BLaER1 treated with 17β-estradiol and CSF1 and Interleukin-3, amounts not matched to agents 10 nM and 100 nM (cell line): ENCODE measurements at regions not wholly inside any gene's neighbourhood (a gene's known extent, or its start where the extent isn't known, plus 50 kb on each side); places are given as distances from the start of the nearest gene placed in this dataset.

Experiments
- H3K27ac ChIP-seq, 11 experiments: shearing (Covaris generic); formaldehyde crosslinking; 2 replicates each; pipeline ENCODE4 v1.8.1; 2022
- H3K27me3 ChIP-seq, 11 experiments: shearing (Covaris generic); formaldehyde crosslinking; 2 replicates each; pipeline ENCODE4 v1.8.1; 2022
- H3K36me3 ChIP-seq, 11 experiments: shearing (Covaris generic); formaldehyde crosslinking; 2 replicates each; pipeline ENCODE4 v1.8.1; 2022
- H3K4me1 ChIP-seq, 10 experiments: shearing (Covaris generic); formaldehyde crosslinking; 2 replicates each; pipeline ENCODE4 v1.8.1; 2022
- H3K4me2 ChIP-seq, 11 experiments: shearing (Covaris generic); formaldehyde crosslinking; 2 replicates each; pipeline ENCODE4 v1.8.1; 2022
- H3K4me3 ChIP-seq, 10 experiments: shearing (Covaris generic); formaldehyde crosslinking; 2 replicates each; pipeline ENCODE4 v1.8.1; 2022
- H3K9ac ChIP-seq, 11 experiments: shearing (Covaris generic); formaldehyde crosslinking; 2 replicates each; pipeline ENCODE4 v1.8.1; 2022
- H3K9me3 ChIP-seq, 11 experiments: shearing (Covaris generic); formaldehyde crosslinking; replicated peaks in 1 of 11; 2 replicates each; pipeline ENCODE4 v1.8.1; 2022
- H4K20me1 ChIP-seq, 11 experiments: shearing (Covaris generic); formaldehyde crosslinking; 2 replicates each; pipeline ENCODE4 v1.8.1; 2022
- Cebpa-rat ChIP-seq, 11 experiments: shearing (Covaris generic); IDR thresholded peaks; 2 replicates each; pipeline ENCODE4 v1.8.1; 2022

DNA sequence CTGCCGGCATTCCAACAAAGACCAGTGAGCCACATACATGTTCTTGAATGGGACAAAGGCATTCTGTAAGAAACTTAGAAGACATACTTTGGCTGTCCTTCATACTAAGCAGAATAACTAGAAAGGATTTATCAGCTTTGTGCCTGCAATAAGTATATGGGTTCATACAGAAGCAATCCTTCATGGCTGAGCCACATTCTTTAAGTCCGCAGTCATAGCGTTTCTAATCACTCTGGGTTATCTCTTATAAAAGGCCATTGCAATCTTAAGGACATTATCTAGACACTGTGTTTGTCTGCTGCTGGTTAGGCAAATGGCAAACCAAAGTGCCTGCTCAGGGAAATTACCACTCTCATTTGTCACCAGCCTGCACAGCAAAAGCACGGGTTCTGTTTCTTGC lies 488.4 kb downstream of the ACTR3B start:
- Histone ChIP-seq H3K9ac (no peak overlapping the region), H4K20me1 (no peaks in the 10 kb centered on the region), H3K4me1 (no peaks in the 10 kb centered on the region), H3K27ac (no peak overlapping the region), H3K36me3 (no peaks in the 10 kb centered on the region), H3K4me2 (no peak overlapping the region), H3K27me3 (no peaks in the 10 kb centered on the region), H3K9me3 (peaks cover 0 to 5% (median 0%) of the 10 kb centered on the region in 11 experiments; a peak in 1 of 22 replicates), H3K4me3 (no peak overlapping the region)
- TF ChIP-seq Cebpa-rat (IDR thresholded peaks at IDR 0.05), result no peak

DNA sequence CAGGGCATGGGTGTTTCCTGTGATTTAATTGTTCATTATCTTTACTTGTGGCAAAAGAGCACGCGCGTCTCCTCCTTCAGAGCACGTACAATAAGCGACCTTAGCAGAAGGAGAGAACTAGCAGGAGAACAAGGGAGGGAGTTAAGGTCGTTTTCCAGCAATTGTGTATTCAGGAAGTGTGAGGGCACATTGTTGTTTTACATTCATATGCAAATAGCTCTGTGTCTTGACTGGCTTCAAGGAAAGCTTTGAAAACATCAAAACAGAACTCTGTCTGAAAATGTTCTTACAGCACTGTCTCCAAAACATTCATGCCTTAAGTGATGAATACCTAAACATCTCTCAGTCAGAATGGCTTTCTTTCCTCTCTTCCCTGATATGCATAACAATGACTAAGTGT lies 499.1 kb downstream of the ACTR3B start:
- H3K27ac ChIP-seq, result no peak overlapping the region
- no peaks in the 10 kb centered on the region for H3K27me3 ChIP-seq
- H3K4me3 ChIP-seq, result no peak overlapping the region
- no peak for TF ChIP-seq Cebpa-rat (IDR thresholded peaks at IDR 0.05)
- no peak overlapping the region for H3K4me2 ChIP-seq
- peaks cover 0 to 3% (median 0%) of the 10 kb centered on the region in 11 experiments; a peak in 2 of 22 replicates for H3K9me3 ChIP-seq
- H4K20me1 ChIP-seq, result no peaks in the 10 kb centered on the region
- no peaks in the 10 kb centered on the region for H3K36me3 ChIP-seq
- no peaks in the 10 kb centered on the region for H3K4me1 ChIP-seq
- H3K9ac ChIP-seq, result no peak overlapping the region

DNA sequence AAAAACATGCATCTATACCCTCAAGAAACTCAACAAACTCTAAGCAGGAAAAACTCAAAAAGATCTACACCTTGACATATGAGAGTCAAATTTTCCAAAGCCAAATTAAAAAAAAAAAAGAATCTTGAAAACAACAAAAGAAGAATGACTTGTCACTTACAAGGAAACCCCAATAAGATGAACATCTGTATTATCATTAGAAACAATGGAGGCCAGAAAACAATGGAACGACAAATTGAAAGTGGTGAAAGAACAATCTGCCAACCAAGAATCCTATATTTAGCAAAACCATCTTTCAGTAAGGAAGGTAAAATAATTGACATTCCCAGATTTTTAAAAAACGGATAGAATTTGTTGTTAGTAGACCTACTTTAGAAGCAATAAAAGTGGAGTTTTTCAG lies 516.8 kb downstream of the ACTR3B start:
- Histone ChIP-seq H3K36me3 (no peaks in the 10 kb centered on the region), H3K4me1 (no peaks in the 10 kb centered on the region), H3K9me3 (peaks cover 0 to 13% (median 9%) of the 10 kb centered on the region in 11 experiments; a peak in 7 of 22 replicates), H3K27ac (no peak overlapping the region), H4K20me1 (no peaks in the 10 kb centered on the region), H3K4me3 (no peak overlapping the region), H3K9ac (no peak overlapping the region), H3K4me2 (no peak overlapping the region), H3K27me3 (no peaks in the 10 kb centered on the region)
- TF ChIP-seq Cebpa-rat (IDR thresholded peaks at IDR 0.05), result no peak

DNA sequence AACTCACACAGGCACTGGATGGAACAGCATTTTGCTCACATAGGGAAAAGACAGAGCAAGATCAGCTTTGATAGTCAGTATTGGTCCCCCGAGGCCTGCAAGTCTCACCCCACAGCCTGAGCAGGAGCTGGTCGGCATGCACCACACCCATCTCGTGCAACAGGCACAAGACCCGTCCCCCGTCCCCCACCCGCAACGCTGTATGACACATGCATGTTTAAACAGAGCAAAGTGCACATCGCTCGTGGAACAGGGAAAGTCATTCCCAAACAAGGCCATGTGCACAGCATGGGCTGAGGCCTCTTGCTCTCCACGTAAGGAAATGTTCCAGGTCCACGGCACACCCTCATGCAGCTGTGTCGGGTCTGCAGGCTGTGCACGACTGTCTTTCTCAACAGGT lies 527.2 kb downstream of the ACTR3B start:
- TF ChIP-seq Cebpa-rat (IDR thresholded peaks at IDR 0.05), result no peak
- Histone ChIP-seq H3K27me3 (no peaks in the 10 kb centered on the region), H3K9ac (no peak overlapping the region), H3K4me2 (no peak overlapping the region), H3K36me3 (no peaks in the 10 kb centered on the region), H3K4me1 (peaks cover 0 to 13% (median 0%) of the 10 kb centered on the region in 10 experiments; a peak in 4 of 20 replicates), H3K4me3 (no peak overlapping the region), H3K9me3 (0 out of 22 replicates have a peak, but pooled peaks cover 0 to 8% (median 0%) of the 10 kb centered on the region in 11 experiments), H3K27ac (no peak overlapping the region), H4K20me1 (no peaks in the 10 kb centered on the region; a peak in 1 of 22 replicates)

DNA sequence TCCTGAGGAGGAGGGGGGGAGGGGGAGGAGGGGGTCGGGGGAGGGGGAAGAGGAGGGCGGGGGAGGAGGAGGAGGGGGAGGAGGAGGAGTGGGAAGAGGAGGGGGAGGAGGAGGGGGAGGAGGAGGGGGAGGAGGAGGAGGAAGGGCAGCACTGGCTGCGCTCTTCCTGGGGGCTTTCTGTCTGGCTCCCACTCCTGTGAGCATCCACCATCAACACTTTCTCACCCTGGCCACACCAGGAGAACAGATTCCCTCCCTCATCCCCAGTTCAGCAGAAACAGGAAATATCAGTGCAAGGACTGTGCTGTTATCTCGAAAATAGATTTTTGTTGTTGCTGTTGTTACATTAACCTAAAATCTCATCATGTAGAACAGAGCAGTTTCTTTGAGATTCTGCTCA lies 530.5 kb downstream of the ACTR3B start:
- no peak for TF ChIP-seq Cebpa-rat (IDR thresholded peaks at IDR 0.05)
- H3K4me2 ChIP-seq, result no peak overlapping the region
- no peaks in the 10 kb centered on the region for H3K9me3 ChIP-seq
- no peak overlapping the region for H3K9ac ChIP-seq
- no peak overlapping the region for H3K27ac ChIP-seq
- H3K4me1 ChIP-seq, result peaks cover 0 to 13% (median 0%) of the 10 kb centered on the region in 10 experiments; a peak in 4 of 20 replicates
- no peak overlapping the region for H3K4me3 ChIP-seq
- H4K20me1 ChIP-seq, result no peaks in the 10 kb centered on the region; a peak in 1 of 22 replicates
- no peaks in the 10 kb centered on the region for H3K36me3 ChIP-seq
- H3K27me3 ChIP-seq, result no peaks in the 10 kb centered on the region

DNA sequence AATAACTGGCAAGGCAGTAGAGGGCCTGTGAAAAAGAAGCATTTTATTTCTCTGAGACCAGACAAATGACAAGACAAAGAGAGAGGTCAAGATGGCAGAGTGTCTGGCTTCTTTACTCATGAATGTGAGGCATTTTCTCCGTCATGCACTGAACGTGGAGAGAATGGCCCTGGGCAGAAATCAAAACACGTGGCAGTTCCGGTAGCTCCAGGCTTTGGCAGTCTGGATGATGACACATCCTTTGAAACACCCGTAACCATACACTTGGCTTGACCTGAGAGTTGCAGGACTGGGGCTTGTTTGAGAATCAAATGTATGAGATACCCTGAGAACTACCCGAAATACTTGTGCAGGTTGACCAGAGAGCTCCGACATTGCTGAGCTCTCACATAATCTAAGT lies 537.6 kb downstream of the ACTR3B start:
- no peaks in the 10 kb centered on the region; a peak in 1 of 22 replicates for H3K9me3 ChIP-seq
- H3K4me2 ChIP-seq, result no peak overlapping the region
- H3K36me3 ChIP-seq, result no peaks in the 10 kb centered on the region
- H3K27me3 ChIP-seq, result no peaks in the 10 kb centered on the region
- no peaks in the 10 kb centered on the region for H3K4me1 ChIP-seq
- no peak overlapping the region for H3K4me3 ChIP-seq
- no peak overlapping the region for H3K27ac ChIP-seq
- H3K9ac ChIP-seq, result no peak overlapping the region
- TF ChIP-seq Cebpa-rat (IDR thresholded peaks at IDR 0.05), result no peak
- H4K20me1 ChIP-seq, result no peaks in the 10 kb centered on the region

DNA sequence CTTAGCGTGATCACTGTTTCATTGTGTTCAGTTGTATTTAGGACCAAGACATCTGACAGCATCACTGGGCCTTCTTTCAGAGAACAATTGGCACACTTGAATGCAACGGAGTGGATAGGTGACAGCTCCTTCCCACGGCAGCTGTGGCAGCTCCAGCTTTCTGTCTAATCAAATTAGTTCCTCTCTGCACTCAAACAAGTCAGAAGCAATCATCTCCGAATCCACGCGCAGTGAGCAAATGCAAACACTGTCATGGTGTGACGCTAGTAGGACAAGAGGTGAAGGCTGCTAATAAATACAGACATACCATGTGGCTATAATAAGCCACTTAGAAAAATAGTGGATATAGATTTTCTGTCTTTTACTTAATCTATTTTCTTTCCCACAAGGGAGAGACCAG lies 542.4 kb downstream of the ACTR3B start:
- Histone ChIP-seq H3K4me3 (no peak overlapping the region), H3K9ac (no peak overlapping the region), H3K27me3 (no peaks in the 10 kb centered on the region), H3K36me3 (no peaks in the 10 kb centered on the region), H3K27ac (no peak overlapping the region), H3K4me1 (no peaks in the 10 kb centered on the region), H3K4me2 (no peak overlapping the region), H3K9me3 (peaks cover 0 to 15% (median 5%) of the 10 kb centered on the region in 11 experiments; a peak in 10 of 22 replicates), H4K20me1 (no peaks in the 10 kb centered on the region)
- no peak for TF ChIP-seq Cebpa-rat (IDR thresholded peaks at IDR 0.05)

DNA sequence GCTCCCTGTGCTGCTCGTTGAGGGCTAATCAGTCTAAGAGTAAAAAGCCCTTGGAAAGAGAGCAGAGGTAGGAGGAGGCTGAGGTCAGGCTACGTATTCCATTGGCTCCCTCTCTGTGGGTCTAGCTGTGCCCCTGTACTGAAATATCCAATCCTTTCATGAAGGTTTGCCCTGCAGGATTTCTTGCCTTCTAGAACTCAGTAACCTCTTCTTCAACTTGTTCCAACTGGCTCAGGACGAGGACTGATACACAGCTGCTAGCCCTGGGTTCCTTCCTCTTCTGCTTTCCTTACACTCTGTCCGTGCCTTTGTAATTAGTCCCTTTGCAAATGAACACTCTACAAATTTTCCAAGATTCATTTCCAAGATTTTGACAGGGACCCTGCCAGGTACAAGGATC lies 560.5 kb downstream of the ACTR3B start:
- H3K27me3 ChIP-seq, result no peaks in the 10 kb centered on the region
- H4K20me1 ChIP-seq, result no peaks in the 10 kb centered on the region
- no peak overlapping the region for H3K9ac ChIP-seq
- H3K4me2 ChIP-seq, result no peak overlapping the region
- H3K36me3 ChIP-seq, result no peaks in the 10 kb centered on the region
- TF ChIP-seq Cebpa-rat (IDR thresholded peaks at IDR 0.05), result no peak
- H3K9me3 ChIP-seq, result peaks cover 0 to 20% (median 6%) of the 10 kb centered on the region in 11 experiments; a peak in 14 of 22 replicates
- no peak overlapping the region for H3K27ac ChIP-seq
- no peak overlapping the region for H3K4me3 ChIP-seq
- H3K4me1 ChIP-seq, result no peaks in the 10 kb centered on the region

DNA sequence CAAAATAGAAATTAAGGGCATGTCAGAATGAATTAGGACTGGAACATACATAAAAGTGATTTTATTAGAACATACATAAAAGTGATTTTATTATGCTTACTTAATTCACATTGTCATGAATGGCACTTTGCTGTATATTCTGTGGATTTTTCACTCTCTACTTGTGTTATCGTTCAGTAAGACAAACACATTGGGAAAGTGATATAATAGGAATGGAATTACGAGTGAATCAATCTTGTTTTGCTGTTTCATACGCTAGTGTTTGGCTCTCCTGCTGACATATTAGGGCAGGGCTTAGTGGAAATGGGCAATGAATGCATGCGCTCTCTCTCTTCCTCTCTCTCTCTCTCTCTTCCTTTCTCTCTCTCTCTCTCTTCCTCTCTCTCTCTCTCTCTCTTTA lies 561.1 kb downstream of the ACTR3B start:
- no peak overlapping the region for H3K4me2 ChIP-seq
- H4K20me1 ChIP-seq, result no peaks in the 10 kb centered on the region
- no peak overlapping the region for H3K9ac ChIP-seq
- H3K36me3 ChIP-seq, result no peaks in the 10 kb centered on the region
- no peaks in the 10 kb centered on the region for H3K27me3 ChIP-seq
- no peak overlapping the region for H3K27ac ChIP-seq
- TF ChIP-seq Cebpa-rat (IDR thresholded peaks at IDR 0.05), result no peak
- no peaks in the 10 kb centered on the region for H3K4me1 ChIP-seq
- no peak overlapping the region for H3K4me3 ChIP-seq
- H3K9me3 ChIP-seq, result peaks cover 0 to 14% (median 0%) of the 10 kb centered on the region in 11 experiments; a peak in 6 of 22 replicates

DNA sequence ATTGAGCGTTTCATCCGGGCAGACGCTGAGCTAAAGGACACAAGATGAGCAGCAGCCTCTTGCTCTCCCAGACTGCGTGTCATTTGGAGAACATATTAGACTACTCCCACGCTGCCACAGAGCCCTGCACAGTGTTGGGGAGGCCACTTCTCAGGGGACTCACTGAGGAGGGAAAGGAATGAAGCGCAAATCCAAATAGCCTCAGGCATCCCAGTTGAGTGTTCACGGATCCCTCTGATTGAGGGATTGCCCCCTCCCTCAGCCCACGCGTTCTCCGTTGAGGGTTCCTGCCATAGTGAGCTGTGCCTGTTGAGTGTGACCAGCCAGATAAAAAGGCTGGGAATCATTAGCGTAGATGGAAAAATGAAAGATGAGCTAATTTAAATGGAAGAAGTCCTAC lies 563.4 kb downstream of the ACTR3B start:
- H3K4me1 ChIP-seq, result no peaks in the 10 kb centered on the region
- H4K20me1 ChIP-seq, result no peaks in the 10 kb centered on the region
- no peak for TF ChIP-seq Cebpa-rat (IDR thresholded peaks at IDR 0.05)
- H3K27me3 ChIP-seq, result no peaks in the 10 kb centered on the region
- no peaks in the 10 kb centered on the region for H3K36me3 ChIP-seq
- no peak overlapping the region for H3K27ac ChIP-seq
- peaks cover 0 to 7% (median 0%) of the 10 kb centered on the region in 11 experiments; a peak in 2 of 22 replicates for H3K9me3 ChIP-seq
- no peak overlapping the region for H3K4me3 ChIP-seq
- no peak overlapping the region for H3K4me2 ChIP-seq
- no peak overlapping the region for H3K9ac ChIP-seq
